Panc1 (cell line): ENCODE measurements at regions not wholly inside any gene's neighbourhood (a gene's known extent, or its start where the extent isn't known, plus 50 kb on each side); places are given as distances from the start of the nearest gene placed in this dataset.

ENCODE experiments used
- ATAC-seq: fragments of 200-7000 bp; cut with Tn5 transposase; 2 replicates; pipeline ENCODE4 v1.9.1; 2020; ENCODE audit warnings: mild to moderate bottlenecking, moderate library complexity
- BruUV-seq: library from RNA; stranded (reverse); fragments of 400-500 nt; replicated peaks from 2 replicates; lab custom pipeline; 2021; lab: Mats Ljungman, UMichigan
- CTCF ChIA-PET: fragments of 300-600 bp; sonication (Branson Sonifier 250); formaldehyde crosslinking; loops from one replicate; lab custom pipeline; 2022; ENCODE audit warnings: antibody characterized with exemption; lab: Charles Lee
- POLR2A ChIA-PET: fragments of 300-600 bp; sonication (Branson Sonifier 250); formaldehyde crosslinking; loops from one replicate; lab custom pipeline; 2022; ENCODE audit warnings: antibody characterized with exemption; lab: Charles Lee
- DNase-seq: peaks from one replicate; pipeline ENCODE4 v3.0.0-alpha.2; 2010; ENCODE audit warnings: low read depth, low spot score
- H3K27ac ChIP-seq: 2 replicates; pipeline ENCODE4 v1.5.1; 2011; ENCODE audit warnings: mild to moderate bottlenecking, low read length, inconsistent platforms
- H3K27me3 ChIP-seq: fragments of 200-500 bp; sonication (Bioruptor generic); 2 replicates; pipeline ENCODE4 v1.6.0; 2014; ENCODE audit warnings: low read length, inconsistent platforms; ENCODE audit not compliant: control insufficient read depth, insufficient read depth
- H3K36me3 ChIP-seq: fragments of 200-500 bp; sonication (Bioruptor generic); 2 replicates; pipeline ENCODE4 v1.5.1; 2014; ENCODE audit warnings: inconsistent platforms, mild to moderate bottlenecking, low read length, moderate library complexity; ENCODE audit not compliant: control insufficient read depth, insufficient read depth
- H3K4me1 ChIP-seq: 2 replicates; pipeline ENCODE4 v1.5.1; 2011; ENCODE audit warnings: inconsistent platforms, mild to moderate bottlenecking, low read length, moderate library complexity; ENCODE audit not compliant: control insufficient read depth, insufficient read depth
- H3K4me3 ChIP-seq, 2 experiments: 2 replicates each; pipeline ENCODE4 v1.5.1; 2011 to 2012; ENCODE audit warnings: low read depth in 2 of 2, low read length in 2 of 2, mild to moderate bottlenecking in 2 of 2, inconsistent platforms in 1 of 2, moderate library complexity in 1 of 2
- H3K9me3 ChIP-seq: fragments of 200-500 bp; sonication (Bioruptor generic); 2 replicates; pipeline ENCODE4 v1.5.1; 2014; ENCODE audit warnings: low read depth, mild to moderate bottlenecking, inconsistent platforms, low read length, moderate library complexity; ENCODE audit not compliant: control insufficient read depth, insufficient read depth
- POLR2AphosphoS5 ChIP-seq: IDR thresholded peaks from 2 replicates; pipeline ENCODE4 v1.6.1; 2012; ENCODE audit warnings: mild to moderate bottlenecking, low read depth, low read length, moderate library complexity
- SIN3A ChIP-seq: IDR thresholded peaks from 2 replicates; pipeline ENCODE4 v1.6.1; 2012; ENCODE audit warnings: low read depth, mild to moderate bottlenecking, low read length, moderate library complexity, borderline replicate concordance; ENCODE audit not compliant: insufficient read depth
- TCF7L2 ChIP-seq: IDR thresholded peaks from 2 replicates; pipeline ENCODE4 v1.6.1; 2011; ENCODE audit warnings: mild to moderate bottlenecking, low read depth, low read length, inconsistent platforms
- in situ Hi-C: cut with HindIII; loops from 2 replicates; pipeline ENCODE4 v1.10.0; 2016; ENCODE audit warnings: low sequenced_read_pairs, low pct_unique_long_range_greater_than_20kb
- intact Hi-C: fragments of 100-400 bp; cut with micrococcal nuclease; formaldehyde crosslinking; loops from one replicate; pipeline ENCODE4 v1.10.0; 2022; ENCODE audit not compliant: unreplicated experiment
- TF ChIP-seq, protein P1 (sequence below), 2 experiments: IDR thresholded peaks; 2 replicates each; pipeline ENCODE4 v1.6.1; 2011 to 2012; ENCODE audit warnings: low read depth in 2 of 2, control low read depth in 1 of 2, low read length in 1 of 2, mild to moderate bottlenecking in 1 of 2, moderate library complexity in 1 of 2; ENCODE audit not compliant: insufficient read depth in 1 of 2
- TF ChIP-seq, protein P2 (sequence below): fragments of 450-650 bp; IDR thresholded peaks from 2 replicates; pipeline ENCODE4 v1.5.1; 2017; ENCODE audit warnings: mild to moderate bottlenecking

DNA sequence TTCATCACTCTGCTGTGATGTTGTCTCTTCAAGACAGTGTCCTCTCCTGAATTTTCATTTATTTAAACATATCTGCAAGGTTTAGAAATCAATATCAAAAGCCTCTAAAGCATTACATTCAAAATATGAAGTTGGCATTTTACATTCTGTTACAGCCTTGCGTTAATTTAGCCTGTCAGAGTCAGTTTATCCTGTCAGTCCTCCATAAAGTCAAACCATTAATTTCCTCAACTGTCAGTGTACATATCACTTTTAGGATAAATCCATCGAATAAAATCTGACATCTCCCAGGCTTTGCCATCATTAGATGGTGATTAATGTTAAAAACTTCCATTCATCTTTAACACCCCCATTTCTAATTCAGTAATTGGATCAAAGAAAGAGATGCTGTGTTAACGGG lies 77.0 kb downstream of the NPY start:
- Histone ChIP-seq H3K27ac (no peak overlapping the region), H3K27me3 (no peaks in the 10 kb centered on the region), H3K4me1 (no peaks in the 10 kb centered on the region), H3K9me3 (no peaks in the 10 kb centered on the region), H3K36me3 (no peaks in the 10 kb centered on the region), H3K4me3 (no peak overlapping the region)
- TF ChIP-seq, protein P1, sequence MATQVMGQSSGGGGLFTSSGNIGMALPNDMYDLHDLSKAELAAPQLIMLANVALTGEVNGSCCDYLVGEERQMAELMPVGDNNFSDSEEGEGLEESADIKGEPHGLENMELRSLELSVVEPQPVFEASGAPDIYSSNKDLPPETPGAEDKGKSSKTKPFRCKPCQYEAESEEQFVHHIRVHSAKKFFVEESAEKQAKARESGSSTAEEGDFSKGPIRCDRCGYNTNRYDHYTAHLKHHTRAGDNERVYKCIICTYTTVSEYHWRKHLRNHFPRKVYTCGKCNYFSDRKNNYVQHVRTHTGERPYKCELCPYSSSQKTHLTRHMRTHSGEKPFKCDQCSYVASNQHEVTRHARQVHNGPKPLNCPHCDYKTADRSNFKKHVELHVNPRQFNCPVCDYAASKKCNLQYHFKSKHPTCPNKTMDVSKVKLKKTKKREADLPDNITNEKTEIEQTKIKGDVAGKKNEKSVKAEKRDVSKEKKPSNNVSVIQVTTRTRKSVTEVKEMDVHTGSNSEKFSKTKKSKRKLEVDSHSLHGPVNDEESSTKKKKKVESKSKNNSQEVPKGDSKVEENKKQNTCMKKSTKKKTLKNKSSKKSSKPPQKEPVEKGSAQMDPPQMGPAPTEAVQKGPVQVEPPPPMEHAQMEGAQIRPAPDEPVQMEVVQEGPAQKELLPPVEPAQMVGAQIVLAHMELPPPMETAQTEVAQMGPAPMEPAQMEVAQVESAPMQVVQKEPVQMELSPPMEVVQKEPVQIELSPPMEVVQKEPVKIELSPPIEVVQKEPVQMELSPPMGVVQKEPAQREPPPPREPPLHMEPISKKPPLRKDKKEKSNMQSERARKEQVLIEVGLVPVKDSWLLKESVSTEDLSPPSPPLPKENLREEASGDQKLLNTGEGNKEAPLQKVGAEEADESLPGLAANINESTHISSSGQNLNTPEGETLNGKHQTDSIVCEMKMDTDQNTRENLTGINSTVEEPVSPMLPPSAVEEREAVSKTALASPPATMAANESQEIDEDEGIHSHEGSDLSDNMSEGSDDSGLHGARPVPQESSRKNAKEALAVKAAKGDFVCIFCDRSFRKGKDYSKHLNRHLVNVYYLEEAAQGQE (IDR thresholded peaks at IDR 0.05; ENCODE audit: insufficient read depth in 1 of 2, low read depth in 2 of 2, low read length in 1 of 2) = no peak
- TF ChIP-seq SIN3A (no peak), POLR2AphosphoS5 (no peak), TCF7L2 (no peak)
- TF ChIP-seq, protein P2, sequence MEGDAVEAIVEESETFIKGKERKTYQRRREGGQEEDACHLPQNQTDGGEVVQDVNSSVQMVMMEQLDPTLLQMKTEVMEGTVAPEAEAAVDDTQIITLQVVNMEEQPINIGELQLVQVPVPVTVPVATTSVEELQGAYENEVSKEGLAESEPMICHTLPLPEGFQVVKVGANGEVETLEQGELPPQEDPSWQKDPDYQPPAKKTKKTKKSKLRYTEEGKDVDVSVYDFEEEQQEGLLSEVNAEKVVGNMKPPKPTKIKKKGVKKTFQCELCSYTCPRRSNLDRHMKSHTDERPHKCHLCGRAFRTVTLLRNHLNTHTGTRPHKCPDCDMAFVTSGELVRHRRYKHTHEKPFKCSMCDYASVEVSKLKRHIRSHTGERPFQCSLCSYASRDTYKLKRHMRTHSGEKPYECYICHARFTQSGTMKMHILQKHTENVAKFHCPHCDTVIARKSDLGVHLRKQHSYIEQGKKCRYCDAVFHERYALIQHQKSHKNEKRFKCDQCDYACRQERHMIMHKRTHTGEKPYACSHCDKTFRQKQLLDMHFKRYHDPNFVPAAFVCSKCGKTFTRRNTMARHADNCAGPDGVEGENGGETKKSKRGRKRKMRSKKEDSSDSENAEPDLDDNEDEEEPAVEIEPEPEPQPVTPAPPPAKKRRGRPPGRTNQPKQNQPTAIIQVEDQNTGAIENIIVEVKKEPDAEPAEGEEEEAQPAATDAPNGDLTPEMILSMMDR = no peak
- ATAC-seq = no peak
- BruUV-seq = no TSS peak
- intact Hi-C loops (no loop called here), in situ Hi-C loops (no loop called here)
- POLR2A ChIA-PET = no interaction called here
- CTCF ChIA-PET = interaction anchor here (0.6 kb wide), 1 partner anchor 856 kb away, joined by 4 read pairs; no protein-coding TSS in a partner anchor
- no peak for DNase-seq

DNA sequence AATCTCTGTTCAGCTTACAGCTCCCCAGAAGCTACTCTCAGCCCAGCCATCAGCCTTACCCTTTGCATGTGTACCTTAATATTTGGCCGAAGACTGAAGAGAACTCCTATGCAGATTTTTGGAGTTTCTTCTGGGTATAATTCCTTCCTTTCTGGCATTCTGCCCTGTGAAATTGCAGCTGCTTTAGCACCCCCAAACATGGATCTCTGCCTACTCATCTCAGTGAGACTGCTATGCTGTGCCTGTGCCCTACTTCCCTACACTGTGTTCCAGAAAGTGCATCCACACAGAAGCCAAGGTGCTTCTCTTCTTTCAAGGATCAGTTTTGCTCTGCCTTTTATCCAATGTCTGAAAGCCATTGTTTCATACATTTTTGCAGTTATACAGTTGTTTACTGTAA lies 81.6 kb downstream of the NPY start:
- in situ Hi-C loops = no loop called here
- no peak overlapping the region for H3K4me3 ChIP-seq
- CTCF ChIA-PET = no interaction called here

More for the DNA sequence above, 81.6 kb downstream of the NPY start:
- ATAC-seq (no peak), DNase-seq (no peak)
- BruUV-seq = no TSS peak
- TF ChIP-seq, protein P1 (IDR thresholded peaks at IDR 0.05; ENCODE audit: insufficient read depth in 1 of 2, low read depth in 2 of 2, low read length in 1 of 2) = no peak
- TF ChIP-seq, protein P2 = no peak
- TF ChIP-seq TCF7L2 (no peak), POLR2AphosphoS5 (no peak), SIN3A (no peak)
- POLR2A ChIA-PET = no interaction called here
- intact Hi-C loops = no loop called here
- no peak overlapping the region for H3K27ac ChIP-seq
- 0 out of 2 replicates have a peak, but pooled peaks cover 3% of the 10 kb centered on the region for H3K27me3 ChIP-seq
- no peaks in the 10 kb centered on the region for H3K36me3 ChIP-seq
- H3K9me3 ChIP-seq = no peaks in the 10 kb centered on the region
- H3K4me1 ChIP-seq = no peaks in the 10 kb centered on the region
